Bronchial epithelial cell (primary cell): ENCODE measurements at regions not wholly inside any gene's neighbourhood (a gene's known extent, or its start where the extent isn't known, plus 50 kb on each side); places are given as distances from the start of the nearest gene placed in this dataset.
A peak's percentile ranks its signal among the peaks of the same experiment; 100 is the strongest.

Experiments
- DNase-seq: peaks from one replicate; pipeline ENCODE4 v3.0.0-alpha.2; 2010; ENCODE audit warnings: low read depth
- FAIRE-seq: peaks from 2 replicates; lab custom pipeline; 2011; peaks lifted over from hg19 to GRCh38; lab: Jason Lieb, UNC
- H3K27me3 ChIP-seq: 2 replicates; pipeline ENCODE4 v1.5.1; 2011; ENCODE audit warnings: low read length; ENCODE audit not compliant: control insufficient read depth, insufficient read depth
- H3K36me3 ChIP-seq: 2 replicates; pipeline ENCODE4 v1.5.1; 2011; ENCODE audit warnings: low read length; ENCODE audit not compliant: control insufficient read depth, insufficient read depth
- H3K4me3 ChIP-seq: 2 replicates; pipeline ENCODE4 v1.5.1; 2011; ENCODE audit warnings: mild to moderate bottlenecking, low read depth, low read length, control low read depth
- CTCF ChIP-seq: IDR thresholded peaks from 2 replicates; pipeline ENCODE4 v1.5.1; 2011; ENCODE audit warnings: mild to moderate bottlenecking, moderate library complexity, low read length, control low read depth, inconsistent platforms; ENCODE audit not compliant: insufficient read depth, severe bottlenecking

- no peak for TF ChIP-seq CTCF
- Histone ChIP-seq H3K4me3 (no peak overlapping the region), H3K27me3 (no peaks in the 10 kb centered on the region), H3K36me3 (no peaks in the 10 kb centered on the region)
- FAIRE-seq (no peak), DNase-seq (no peak)
Observed at GRCh38 chr5:18179579-18179978, 545.3 kb downstream of the TAF11L14 start.

GRCh38 chr5:18181575-18181974 lies 547.3 kb downstream of the TAF11L14 start:
- DNase-seq (no peak), FAIRE-seq (no peak)
- no peaks in the 10 kb centered on the region for H3K27me3 ChIP-seq
- H3K4me3 ChIP-seq: no peak overlapping the region
- H3K36me3 ChIP-seq: no peaks in the 10 kb centered on the region
- TF ChIP-seq CTCF: no peak

GRCh38 chr5:18195910-18196309 lies 561.6 kb downstream of the TAF11L14 start:
- DNase-seq (peak; percentile 90), FAIRE-seq (no peak)
- H3K36me3 ChIP-seq: no peaks in the 10 kb centered on the region
- no peak overlapping the region for H3K4me3 ChIP-seq
- no peaks in the 10 kb centered on the region for H3K27me3 ChIP-seq
- no peak for TF ChIP-seq CTCF

- Histone ChIP-seq H3K4me3 (no peak overlapping the region), H3K27me3 (no peaks in the 10 kb centered on the region), H3K36me3 (no peaks in the 10 kb centered on the region)
- FAIRE-seq (no peak), DNase-seq (no peak)
- TF ChIP-seq CTCF: no peak
Observed at GRCh38 chr5:18197734-18198133, 563.5 kb downstream of the TAF11L14 start.

- no peak for TF ChIP-seq CTCF
- FAIRE-seq (no peak), DNase-seq (peak; percentile 36)
- no peak overlapping the region for H3K4me3 ChIP-seq
- no peaks in the 10 kb centered on the region for H3K36me3 ChIP-seq
- H3K27me3 ChIP-seq: no peaks in the 10 kb centered on the region
Observed at GRCh38 chr5:18202164-18202563, 567.9 kb downstream of the TAF11L14 start.

GRCh38 chr5:18203296-18203695 lies 569.0 kb downstream of the TAF11L14 start:
- FAIRE-seq (no peak), DNase-seq (no peak)
- no peak for TF ChIP-seq CTCF
- Histone ChIP-seq H3K4me3 (no peak overlapping the region), H3K27me3 (no peaks in the 10 kb centered on the region), H3K36me3 (no peaks in the 10 kb centered on the region)
